Lung (tissue), 11 donors: ENCODE measurements at regions not wholly inside any gene's neighbourhood (a gene's known extent, or its start where the extent isn't known, plus 50 kb on each side); places are given as distances from the start of the nearest gene placed in this dataset.

Source experiments
- ATAC-seq: fragments of 200-7000 bp; cut with Tn5 transposase; one replicate; pipeline ENCODE4 v1.9.1; 2020; ENCODE audit warnings: moderate number of reproducible peaks; ENCODE audit not compliant: insufficient read depth, low FRiP score
- DNase-seq, 3 donors: peaks; one replicate each; pipeline ENCODE4 v3.0.0-alpha.2; 2013 to 2017
- H3K27ac ChIP-seq, 2 donors: one replicate each; pipeline ENCODE4 v1.5.1; 2013; ENCODE audit warnings: mild to moderate bottlenecking in 2 of 2, moderate library complexity in 2 of 2, control low read depth in 1 of 2, inconsistent platforms in 1 of 2, low read depth in 1 of 2, low read length in 1 of 2
- H3K27me3 ChIP-seq, 3 donors: one replicate each; pipeline ENCODE4 v1.5.1; 2013; ENCODE audit warnings: low read length in 2 of 3; ENCODE audit not compliant: control insufficient read depth in 3 of 3, insufficient read depth in 3 of 3
- H3K36me3 ChIP-seq, 4 donors: one replicate each; pipeline ENCODE4 v1.5.1; 2013; ENCODE audit warnings: low read length in 4 of 4, mild to moderate bottlenecking in 1 of 4, moderate library complexity in 1 of 4; ENCODE audit not compliant: control insufficient read depth in 4 of 4, insufficient read depth in 4 of 4
- H3K4me1 ChIP-seq, 5 donors: one replicate each; pipeline ENCODE4 v1.5.1; 2013; ENCODE audit warnings: low read length in 5 of 5, mild to moderate bottlenecking in 2 of 5, moderate library complexity in 1 of 5; ENCODE audit not compliant: control insufficient read depth in 5 of 5, insufficient read depth in 5 of 5
- H3K4me3 ChIP-seq: one replicate; pipeline ENCODE4 v1.5.1; 2013; ENCODE audit warnings: mild to moderate bottlenecking, control low read depth, moderate library complexity
- H3K9ac ChIP-seq, 2 donors: one replicate each; pipeline ENCODE4 v1.5.1; 2013; ENCODE audit warnings: low read length in 2 of 2, control low read depth in 1 of 2; ENCODE audit not compliant: insufficient read depth in 1 of 2
- H3K9me3 ChIP-seq, 4 donors: one replicate each; pipeline ENCODE4 v1.5.1; 2013; ENCODE audit warnings: low read length in 3 of 4, mild to moderate bottlenecking in 1 of 4, moderate library complexity in 1 of 4; ENCODE audit not compliant: control insufficient read depth in 4 of 4, insufficient read depth in 3 of 4
- WGBS, 2 donors: extraction: QIAGEN DNeasy Blood & Tissue Kit; methylation state at CpG; one replicate each; pipeline ENCODE4 v1.1.7; 2013; 5-methylcytosine and 5-hydroxymethylcytosine counted together
- TF ChIP-seq, protein P1 (sequence below): IDR thresholded peaks from 2 replicates; pipeline ENCODE4 v1.5.1; 2012; ENCODE audit warnings: mild to moderate bottlenecking; ENCODE audit errors: control extremely low read depth, extremely low read depth
- donor health status: control.
- donor health status: control.
- donor health status: Bipolar disorder and iron deficiency.
- donor health status: healthy.
- donor health status: DM: yes; HTN: yes; CAD: no.

- Histone ChIP-seq H3K36me3 (no peaks in the 10 kb centered on the region), H3K27me3 (no peaks in the 10 kb centered on the region), H3K27ac (no peak overlapping the region), H3K9ac (no peak overlapping the region), H3K9me3 (peaks cover 0 to 3% (median 0%) of the 10 kb centered on the region in 4 donors), H3K4me3 (no peak overlapping the region), H3K4me1 (no peaks in the 10 kb centered on the region)
- WGBS, 2 donors: 69 to 79% methylated on average over 1 of the region's 1 CpG
- TF ChIP-seq, protein P1, sequence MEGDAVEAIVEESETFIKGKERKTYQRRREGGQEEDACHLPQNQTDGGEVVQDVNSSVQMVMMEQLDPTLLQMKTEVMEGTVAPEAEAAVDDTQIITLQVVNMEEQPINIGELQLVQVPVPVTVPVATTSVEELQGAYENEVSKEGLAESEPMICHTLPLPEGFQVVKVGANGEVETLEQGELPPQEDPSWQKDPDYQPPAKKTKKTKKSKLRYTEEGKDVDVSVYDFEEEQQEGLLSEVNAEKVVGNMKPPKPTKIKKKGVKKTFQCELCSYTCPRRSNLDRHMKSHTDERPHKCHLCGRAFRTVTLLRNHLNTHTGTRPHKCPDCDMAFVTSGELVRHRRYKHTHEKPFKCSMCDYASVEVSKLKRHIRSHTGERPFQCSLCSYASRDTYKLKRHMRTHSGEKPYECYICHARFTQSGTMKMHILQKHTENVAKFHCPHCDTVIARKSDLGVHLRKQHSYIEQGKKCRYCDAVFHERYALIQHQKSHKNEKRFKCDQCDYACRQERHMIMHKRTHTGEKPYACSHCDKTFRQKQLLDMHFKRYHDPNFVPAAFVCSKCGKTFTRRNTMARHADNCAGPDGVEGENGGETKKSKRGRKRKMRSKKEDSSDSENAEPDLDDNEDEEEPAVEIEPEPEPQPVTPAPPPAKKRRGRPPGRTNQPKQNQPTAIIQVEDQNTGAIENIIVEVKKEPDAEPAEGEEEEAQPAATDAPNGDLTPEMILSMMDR: no peak
- DNase-seq (no peak), ATAC-seq (no peak)
These were observed 705.2 kb upstream of the ROBO1 start for GRCh38 chr3:80472961-80473360.

DNA sequence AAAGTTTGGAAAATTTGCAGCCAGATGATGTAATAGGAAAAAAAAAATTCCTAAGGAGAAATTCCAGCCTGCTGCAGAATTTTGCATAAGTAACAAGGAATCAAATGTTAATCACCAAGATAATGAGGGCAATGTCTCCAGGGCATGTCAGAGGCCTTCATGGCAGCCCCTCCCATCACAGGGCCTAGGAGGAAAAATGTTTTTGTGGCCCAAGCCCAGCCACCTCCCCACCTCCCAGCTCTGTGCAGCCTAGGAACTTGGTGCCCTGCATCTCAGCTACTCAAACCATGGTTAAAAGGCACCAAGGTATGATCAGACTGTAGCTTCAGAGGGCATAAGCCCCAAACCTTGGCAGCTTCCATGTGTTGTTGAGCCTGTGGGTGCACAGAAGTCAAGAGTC lies 704.7 kb upstream of the ROBO1 start:
- no peak for ATAC-seq
- TF ChIP-seq, protein P1: no peak
- H3K9me3 ChIP-seq: peaks cover 0 to 3% (median 0%) of the 10 kb centered on the region in 4 donors

DNA sequence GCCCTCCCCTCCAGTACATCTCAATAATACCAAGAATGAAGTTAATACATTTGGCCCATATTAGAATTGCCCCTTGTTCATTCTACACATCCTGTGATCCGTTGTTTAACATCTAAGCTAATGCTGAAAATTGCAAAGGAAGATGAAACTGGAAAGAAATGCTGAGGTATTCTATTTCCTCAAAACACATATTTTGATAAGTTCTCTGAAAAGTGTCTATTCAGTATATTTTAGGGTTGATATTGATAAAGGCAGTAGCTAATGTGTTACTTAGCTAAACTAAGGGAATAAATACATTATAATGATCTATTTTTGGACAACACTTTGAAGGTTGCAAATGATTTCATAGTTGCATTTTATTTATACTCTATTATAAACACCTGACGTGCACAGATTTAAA lies 702.6 kb upstream of the ROBO1 start:
- TF ChIP-seq, protein P1: no peak
- Histone ChIP-seq H3K27ac (no peak overlapping the region), H3K4me3 (no peak overlapping the region), H3K27me3 (no peaks in the 10 kb centered on the region), H3K9ac (no peak overlapping the region), H3K4me1 (no peaks in the 10 kb centered on the region), H3K36me3 (no peaks in the 10 kb centered on the region), H3K9me3 (peaks cover 0 to 3% (median 0%) of the 10 kb centered on the region in 4 donors)
- 66 to 77% methylated on average over 2 of the region's 2 CpGs for WGBS, 2 donors
- ATAC-seq (no peak), DNase-seq (no peak)

More for the DNA sequence above, 704.7 kb upstream of the ROBO1 start:
- Histone ChIP-seq H3K27ac (no peak overlapping the region), H3K36me3 (no peaks in the 10 kb centered on the region), H3K4me1 (no peaks in the 10 kb centered on the region), H3K27me3 (no peaks in the 10 kb centered on the region), H3K4me3 (no peak overlapping the region), H3K9ac (no peak overlapping the region)
- no peak for DNase-seq

DNA sequence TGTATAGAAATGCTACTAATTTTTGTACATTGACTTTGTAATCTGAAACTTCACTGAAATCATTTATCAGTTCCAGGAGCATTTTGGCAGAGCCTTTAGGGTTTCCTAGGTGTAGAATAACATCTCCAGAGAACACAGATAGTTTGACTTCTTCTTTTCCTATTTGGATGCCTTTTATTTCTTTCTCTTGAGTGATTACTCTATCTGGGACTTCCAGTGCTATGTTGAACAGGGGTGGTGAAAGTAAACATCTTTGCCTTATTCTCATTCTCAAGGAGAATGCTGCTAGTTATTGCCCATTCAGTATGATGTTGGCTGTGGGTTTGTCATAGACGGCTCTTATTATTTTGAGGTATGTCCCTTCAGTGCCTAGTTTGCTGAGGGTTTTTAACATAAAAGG lies 697.9 kb upstream of the ROBO1 start:
- Histone ChIP-seq H3K9me3 (no peaks in the 10 kb centered on the region), H3K27me3 (no peaks in the 10 kb centered on the region), H3K9ac (no peak overlapping the region), H3K4me3 (no peak overlapping the region), H3K36me3 (no peaks in the 10 kb centered on the region), H3K27ac (no peak overlapping the region), H3K4me1 (no peaks in the 10 kb centered on the region)
- WGBS, 2 donors: 92 to 93% methylated on average over 1 of the region's 1 CpG
- DNase-seq: no peak
- TF ChIP-seq, protein P1: no peak
- ATAC-seq: no peak
